Vagina (tissue), 2 donors: ENCODE measurements at regions not wholly inside any gene's neighbourhood (a gene's known extent, or its start where the extent isn't known, plus 50 kb on each side); places are given as distances from the start of the nearest gene placed in this dataset.
A peak's percentile ranks its signal among the peaks of the same experiment; 100 is the strongest.

Source experiments
- DNase-seq, 2 donors: peaks; one replicate each; pipeline ENCODE4 v3.0.0-alpha.2; 2017; ENCODE audit errors: extremely low spot score in 2 of 2
- H3K27ac ChIP-seq: fragments of 200-600 bp; sonication (generic); one replicate; pipeline ENCODE4 v1.5.1; 2019
- H3K27me3 ChIP-seq: fragments of 200-600 bp; sonication (generic); one replicate; pipeline ENCODE4 v1.5.1; 2019
- H3K36me3 ChIP-seq, 2 donors: fragments of 200-600 bp; sonication (generic); one replicate each; pipeline ENCODE4 v1.5.1; 2017 to 2019
- H3K4me1 ChIP-seq: fragments of 200-600 bp; sonication (generic); one replicate; pipeline ENCODE4 v1.5.1; 2019
- H3K4me3 ChIP-seq, 2 donors: fragments of 200-600 bp; sonication (generic); 1 replicate in 1 of 2; 2 replicates in 1 of 2; pipeline ENCODE4 v1.5.1; 2016 to 2019
- H3K9me3 ChIP-seq: fragments of 200-600 bp; sonication (generic); one replicate; pipeline ENCODE4 v1.5.1; 2019
- POLR2A ChIP-seq, 2 donors: fragments of 450-650 bp; IDR thresholded peaks; one replicate each; pipeline ENCODE4 v1.6.1; 2017; ENCODE audit warnings: antibody characterized with exemption in 2 of 2, mild to moderate bottlenecking in 2 of 2, moderate library complexity in 2 of 2
- POLR2AphosphoS5 ChIP-seq, 2 donors: sonication (generic); formaldehyde crosslinking; IDR thresholded peaks; one replicate each; pipeline ENCODE4 v1.9.0; 2017; ENCODE audit warnings: antibody characterized with exemption in 2 of 2, mild to moderate bottlenecking in 2 of 2, low read depth in 1 of 2; ENCODE audit not compliant: insufficient read depth in 1 of 2
- intact Hi-C: fragments of 100-400 bp; cut with DNase I; formaldehyde crosslinking; loops from one replicate; pipeline ENCODE4 v1.15.1; 2023
- TF ChIP-seq, protein P1 (sequence below), 3 experiments: fragments of 450-650 bp in 2 of 3; fragments of 200-600 bp in 1 of 3; sonication (generic) in 1 of 3; IDR thresholded peaks; one replicate each; pipeline ENCODE4 v1.5.1; 2017 to 2019; ENCODE audit warnings: antibody characterized with exemption in 3 of 3, mild to moderate bottlenecking in 2 of 3, moderate library complexity in 2 of 3

DNA sequence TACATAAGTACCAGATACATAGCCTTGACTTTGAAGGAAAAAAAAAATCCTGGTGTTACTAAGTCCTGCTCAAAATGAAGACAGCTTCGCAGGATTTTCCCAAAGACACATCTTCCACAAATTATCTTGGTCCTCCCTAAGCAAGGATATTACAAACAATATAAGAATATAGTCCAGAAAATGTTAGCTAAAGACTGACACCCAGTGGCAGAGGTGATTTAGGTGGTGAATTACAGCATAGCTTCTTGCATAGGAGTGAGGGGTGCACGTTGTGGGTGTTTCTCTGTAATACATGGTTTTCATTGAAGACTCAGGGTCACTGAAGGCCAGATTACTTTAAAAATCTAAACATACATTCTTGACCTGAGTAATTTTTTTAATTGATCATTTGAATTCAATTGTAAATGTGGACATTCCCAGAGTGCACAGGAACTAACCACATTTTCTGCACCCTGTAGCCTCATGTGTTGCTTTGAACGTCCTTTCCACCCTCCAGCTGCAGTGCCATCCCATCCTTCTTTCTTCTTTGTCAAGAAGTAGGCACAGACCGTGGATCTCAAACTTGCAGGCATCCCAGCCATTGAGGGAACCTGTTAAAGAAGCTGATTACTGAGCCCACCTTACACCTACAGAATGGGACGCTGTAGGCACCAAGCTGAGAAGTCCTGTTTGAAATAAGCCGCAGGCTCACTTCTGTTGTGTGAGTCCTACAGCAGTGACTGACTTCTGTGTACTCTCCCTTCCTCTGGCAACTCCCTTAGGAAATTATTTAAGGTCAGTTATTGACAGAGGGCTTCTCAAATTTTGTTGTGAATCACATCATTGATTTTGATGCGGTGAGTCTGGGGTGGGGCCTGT is 102.6 kb downstream of the PERP start:
- Histone ChIP-seq H3K4me1 (no peaks in the 10 kb centered on the region), H3K27ac (no peak overlapping the region), H3K27me3 (no peaks in the 10 kb centered on the region), H3K4me3 (no peak overlapping the region), H3K9me3 (no peaks in the 10 kb centered on the region), H3K36me3 (no peaks in the 10 kb centered on the region)
- no peak for TF ChIP-seq POLR2A (IDR thresholded peaks at IDR 0.05)
- TF ChIP-seq, protein P1, sequence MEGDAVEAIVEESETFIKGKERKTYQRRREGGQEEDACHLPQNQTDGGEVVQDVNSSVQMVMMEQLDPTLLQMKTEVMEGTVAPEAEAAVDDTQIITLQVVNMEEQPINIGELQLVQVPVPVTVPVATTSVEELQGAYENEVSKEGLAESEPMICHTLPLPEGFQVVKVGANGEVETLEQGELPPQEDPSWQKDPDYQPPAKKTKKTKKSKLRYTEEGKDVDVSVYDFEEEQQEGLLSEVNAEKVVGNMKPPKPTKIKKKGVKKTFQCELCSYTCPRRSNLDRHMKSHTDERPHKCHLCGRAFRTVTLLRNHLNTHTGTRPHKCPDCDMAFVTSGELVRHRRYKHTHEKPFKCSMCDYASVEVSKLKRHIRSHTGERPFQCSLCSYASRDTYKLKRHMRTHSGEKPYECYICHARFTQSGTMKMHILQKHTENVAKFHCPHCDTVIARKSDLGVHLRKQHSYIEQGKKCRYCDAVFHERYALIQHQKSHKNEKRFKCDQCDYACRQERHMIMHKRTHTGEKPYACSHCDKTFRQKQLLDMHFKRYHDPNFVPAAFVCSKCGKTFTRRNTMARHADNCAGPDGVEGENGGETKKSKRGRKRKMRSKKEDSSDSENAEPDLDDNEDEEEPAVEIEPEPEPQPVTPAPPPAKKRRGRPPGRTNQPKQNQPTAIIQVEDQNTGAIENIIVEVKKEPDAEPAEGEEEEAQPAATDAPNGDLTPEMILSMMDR (IDR thresholded peaks at IDR 0.05) = peak in 1 of 3 experiments; percentile 18
- DNase-seq = no peak
- intact Hi-C loops = no loop called here

DNA sequence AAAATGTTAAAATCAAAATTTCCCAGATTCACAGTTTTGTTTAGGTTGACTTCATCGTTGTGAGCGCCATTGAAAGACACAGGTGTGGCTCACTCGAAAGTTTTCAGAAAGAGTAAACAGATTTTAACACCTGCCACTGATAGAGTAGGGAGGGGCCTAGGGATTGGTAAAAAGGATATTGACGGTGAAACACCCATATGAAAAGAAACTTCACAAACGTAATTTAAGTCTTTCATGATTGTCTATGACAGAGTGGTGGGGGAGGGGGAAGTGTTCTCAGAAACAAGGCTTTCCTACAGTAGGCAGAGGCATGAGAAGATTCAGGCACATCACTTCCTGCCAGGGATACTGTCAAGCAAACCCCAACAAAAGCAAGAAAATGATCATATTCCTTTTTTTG is 101.4 kb downstream of the PERP start:
- H3K27me3 ChIP-seq = no peaks in the 10 kb centered on the region
- intact Hi-C loops = no loop called here
- no peak overlapping the region for H3K27ac ChIP-seq
- no peaks in the 10 kb centered on the region for H3K4me1 ChIP-seq
- TF ChIP-seq POLR2AphosphoS5 (IDR thresholded peaks at IDR 0.05; ENCODE audit: insufficient read depth in 1 of 2, low read depth in 1 of 2) (no peak), POLR2A (IDR thresholded peaks at IDR 0.05) (no peak)
- TF ChIP-seq, protein P1 (IDR thresholded peaks at IDR 0.05) = no peak
- H3K36me3 ChIP-seq = no peaks in the 10 kb centered on the region
- H3K4me3 ChIP-seq = no peak overlapping the region
- DNase-seq = no peak
- no peaks in the 10 kb centered on the region for H3K9me3 ChIP-seq

DNA sequence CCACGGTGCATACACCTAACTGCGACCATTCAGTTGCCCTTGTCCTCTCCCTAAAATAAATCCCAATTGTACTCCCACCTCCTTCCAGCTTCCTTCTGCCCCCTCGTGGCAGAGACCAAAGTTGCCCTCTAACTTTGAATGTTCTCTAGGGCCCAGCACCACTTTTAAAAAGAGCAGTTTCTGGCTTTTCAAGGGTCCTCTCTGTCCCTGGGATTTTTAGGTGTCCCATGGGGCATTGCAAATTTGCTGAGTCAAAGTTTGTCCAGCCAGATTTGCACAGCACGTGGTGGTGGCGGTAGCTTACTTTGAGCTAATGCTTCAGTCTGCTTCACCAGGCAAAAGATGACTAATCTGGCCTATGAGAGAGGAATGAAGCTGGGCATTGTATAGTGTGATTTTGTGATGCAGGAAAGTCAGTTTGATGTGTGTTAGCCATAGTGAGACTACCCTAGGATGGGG is 100.2 kb downstream of the PERP start:
- no peaks in the 10 kb centered on the region for H3K36me3 ChIP-seq
- intact Hi-C loops = no loop called here
- H3K27ac ChIP-seq = no peak overlapping the region
- H3K27me3 ChIP-seq = no peaks in the 10 kb centered on the region
- no peak overlapping the region for H3K4me3 ChIP-seq
- TF ChIP-seq POLR2AphosphoS5 (IDR thresholded peaks at IDR 0.05; ENCODE audit: insufficient read depth in 1 of 2, low read depth in 1 of 2) = no peak
- no peak for TF ChIP-seq POLR2A (IDR thresholded peaks at IDR 0.05)
- TF ChIP-seq, protein P1 (IDR thresholded peaks at IDR 0.05) = peak in 2 of 3 experiments; percentile 24 to 31
- DNase-seq = no peak
- H3K4me1 ChIP-seq = no peaks in the 10 kb centered on the region
- no peaks in the 10 kb centered on the region for H3K9me3 ChIP-seq

DNA sequence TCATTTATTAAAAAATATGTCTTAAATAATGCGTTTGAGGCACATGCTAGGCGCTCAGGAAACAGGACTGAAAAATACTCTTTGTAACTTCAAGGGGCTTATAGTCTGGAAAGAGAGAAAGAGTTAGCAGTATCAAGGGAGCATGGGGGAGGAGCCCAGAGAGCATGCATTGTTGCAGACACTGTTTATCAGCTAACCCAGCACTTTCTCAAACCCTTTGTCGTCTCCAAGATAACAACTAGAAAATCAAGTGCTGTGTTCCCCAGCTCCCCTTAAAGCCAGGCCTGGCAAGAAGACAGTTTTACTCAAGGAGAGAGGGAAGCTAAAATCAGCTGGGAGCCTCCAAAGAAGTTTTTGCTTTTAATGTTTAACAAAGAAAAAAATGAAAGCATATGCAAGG is 98.4 kb downstream of the PERP start:
- no peaks in the 10 kb centered on the region for H3K27me3 ChIP-seq
- no peak overlapping the region for H3K4me3 ChIP-seq
- H3K36me3 ChIP-seq = no peaks in the 10 kb centered on the region
- no peaks in the 10 kb centered on the region for H3K9me3 ChIP-seq
- H3K27ac ChIP-seq = no peak overlapping the region
- no peak for DNase-seq
- TF ChIP-seq POLR2AphosphoS5 (IDR thresholded peaks at IDR 0.05; ENCODE audit: insufficient read depth in 1 of 2, low read depth in 1 of 2) (no peak), POLR2A (IDR thresholded peaks at IDR 0.05) (no peak)
- TF ChIP-seq, protein P1 (IDR thresholded peaks at IDR 0.05) = no peak
- peaks cover 4% of the 10 kb centered on the region for H3K4me1 ChIP-seq
- intact Hi-C loops = no loop called here

DNA sequence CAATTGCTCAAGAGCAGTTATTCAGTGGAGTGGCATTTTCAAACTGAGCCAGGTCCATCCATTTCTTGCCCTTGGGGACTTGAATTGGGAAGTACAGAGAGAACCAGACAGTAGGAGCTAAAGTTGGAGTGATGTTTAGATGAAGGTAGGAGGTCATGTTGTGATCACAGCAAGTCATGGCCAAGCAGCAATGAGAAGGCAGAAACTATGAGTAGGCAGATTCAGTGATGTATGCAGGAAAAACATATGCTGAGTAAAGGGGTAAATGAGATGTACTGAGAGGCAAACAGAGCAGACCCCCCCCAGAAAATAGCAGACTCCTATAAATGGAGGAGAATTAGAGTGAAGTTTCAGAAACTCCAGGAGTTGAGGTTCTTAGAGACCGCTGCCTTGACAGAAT is 95.8 kb downstream of the PERP start:
- Histone ChIP-seq H3K4me1 (peaks cover 4% of the 10 kb centered on the region), H3K4me3 (no peak overlapping the region), H3K27ac (no peak overlapping the region), H3K9me3 (no peaks in the 10 kb centered on the region), H3K27me3 (no peaks in the 10 kb centered on the region), H3K36me3 (no peaks in the 10 kb centered on the region)
- TF ChIP-seq POLR2A (IDR thresholded peaks at IDR 0.05) = no peak
- TF ChIP-seq POLR2AphosphoS5 (IDR thresholded peaks at IDR 0.05; ENCODE audit: insufficient read depth in 1 of 2, low read depth in 1 of 2) = no peak
- TF ChIP-seq, protein P1 (IDR thresholded peaks at IDR 0.05) = no peak
- intact Hi-C loops = no loop called here
- no peak for DNase-seq
